Right renal pelvis (tissue), 4 donors: ENCODE measurements at regions not wholly inside any gene's neighbourhood (a gene's known extent, or its start where the extent isn't known, plus 50 kb on each side); places are given as distances from the start of the nearest gene placed in this dataset.

ENCODE experiments used
- DNase-seq, 4 donors: peaks; one replicate each; pipeline ENCODE4 v3.0.0-alpha.2; 2013; ENCODE audit warnings: low read depth in 4 of 4, low spot score in 3 of 4, missing footprints in 1 of 4

DNA sequence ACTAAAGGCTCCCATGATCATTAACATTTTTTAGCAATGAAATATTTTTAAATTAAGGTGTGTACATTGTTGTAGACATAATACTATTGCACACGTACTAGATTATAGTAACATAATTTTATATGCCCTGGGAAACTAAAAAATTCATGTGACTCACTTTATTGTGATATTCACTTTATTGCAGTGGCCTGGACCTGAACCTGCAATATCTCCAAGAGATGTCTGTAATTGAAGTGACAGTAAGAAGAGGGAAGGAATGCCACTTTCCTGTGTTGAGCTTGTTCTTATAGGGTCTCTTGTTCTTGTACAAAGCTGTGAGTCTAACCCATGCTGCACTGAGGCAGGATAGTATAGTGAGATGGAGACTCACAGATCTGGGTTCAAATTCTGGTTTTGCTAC is 66.9 kb upstream of the USP24 start:
- DNase-seq, result no peak

- no peak for DNase-seq
Observed at GRCh38 chr1:55280731-55281130, 65.6 kb upstream of the USP24 start.

- DNase-seq, result no peak
Observed at GRCh38 chr1:55279627-55280026, 64.5 kb upstream of the USP24 start.

- DNase-seq, result no peak
Observed at GRCh38 chr1:55278378-55278777, 63.2 kb upstream of the USP24 start.

- peak; percentile 49 to 70 (median 60) for DNase-seq
Observed at GRCh38 chr1:55277377-55278130, 62.4 kb upstream of the USP24 start.

- no peak for DNase-seq
Observed at GRCh38 chr1:55276671-55277376, 61.7 kb upstream of the USP24 start.

GRCh38 chr1:55275941-55276341 is 60.8 kb upstream of the USP24 start:
- DNase-seq, result no peak

GRCh38 chr1:55275151-55275748 is 60.1 kb upstream of the USP24 start:
- DNase-seq, result no peak

DNA sequence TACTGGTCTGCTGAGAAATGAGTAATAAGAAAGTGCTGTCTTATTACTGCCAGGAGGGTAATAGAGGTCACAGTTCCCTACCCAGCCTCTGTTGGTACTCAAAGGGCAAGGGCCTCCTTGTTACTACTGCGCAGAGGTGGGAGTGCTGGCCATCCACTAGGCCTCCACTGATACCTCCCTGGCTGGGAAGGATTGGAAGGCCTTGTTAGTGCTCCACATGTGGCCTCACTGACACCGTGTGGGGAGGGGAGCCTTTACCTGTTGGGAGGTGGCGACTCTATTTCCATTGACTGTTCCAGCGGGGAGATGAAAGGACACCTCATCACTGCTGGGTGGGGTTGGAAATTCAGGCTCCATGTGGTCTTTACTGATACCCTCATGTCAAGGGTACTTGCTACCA is 57.8 kb upstream of the USP24 start:
- no peak for DNase-seq
